EH (cell line): ENCODE measurements at regions not wholly inside any gene's neighbourhood (a gene's known extent, or its start where the extent isn't known, plus 50 kb on each side); places are given as distances from the start of the nearest gene placed in this dataset.

Experiments used
- DNase-seq: peaks from one replicate; pipeline ENCODE4 v3.0.0-alpha.2; 2015; ENCODE audit warnings: low read depth

DNA sequence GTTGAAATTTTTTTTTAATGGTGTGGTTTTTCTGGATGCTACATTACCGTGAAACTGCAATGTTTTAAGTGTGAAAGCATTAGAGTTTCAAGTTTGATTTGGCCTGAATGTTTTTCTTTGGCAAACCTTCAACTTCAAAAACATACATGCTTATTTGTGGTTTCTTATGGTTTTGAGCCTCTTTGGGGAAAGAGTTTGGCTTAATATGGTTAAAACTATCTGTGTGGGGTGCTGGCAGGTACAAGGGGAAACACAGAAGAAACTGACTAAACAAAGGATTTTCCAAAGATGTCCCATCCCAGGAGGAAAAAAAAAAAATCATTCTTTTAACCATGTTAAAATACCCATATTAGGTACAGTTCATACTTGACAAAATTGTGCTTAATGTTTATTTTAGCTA lies 121.1 kb downstream of the HGF start:
- DNase-seq: peak; percentile 42

DNA sequence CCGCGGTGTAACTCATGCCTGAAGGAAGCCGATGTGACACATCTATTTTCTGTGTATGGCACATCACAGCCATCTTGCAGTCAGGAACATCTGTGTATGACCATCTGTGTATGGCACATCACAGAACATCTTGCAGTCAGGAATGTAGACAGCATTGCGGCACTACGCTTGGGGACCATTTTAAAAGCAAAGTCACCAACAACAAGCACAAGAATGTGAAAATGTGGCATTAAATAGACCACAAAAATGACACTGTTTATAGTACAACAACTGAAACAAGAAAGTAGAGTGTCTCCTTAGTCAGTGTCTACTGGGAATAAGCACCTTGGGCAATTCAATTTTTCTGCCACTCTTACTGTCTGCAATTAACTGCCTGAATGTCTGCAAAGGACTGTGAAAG lies 124.4 kb downstream of the HGF start:
- DNase-seq: peak; percentile 74

DNA sequence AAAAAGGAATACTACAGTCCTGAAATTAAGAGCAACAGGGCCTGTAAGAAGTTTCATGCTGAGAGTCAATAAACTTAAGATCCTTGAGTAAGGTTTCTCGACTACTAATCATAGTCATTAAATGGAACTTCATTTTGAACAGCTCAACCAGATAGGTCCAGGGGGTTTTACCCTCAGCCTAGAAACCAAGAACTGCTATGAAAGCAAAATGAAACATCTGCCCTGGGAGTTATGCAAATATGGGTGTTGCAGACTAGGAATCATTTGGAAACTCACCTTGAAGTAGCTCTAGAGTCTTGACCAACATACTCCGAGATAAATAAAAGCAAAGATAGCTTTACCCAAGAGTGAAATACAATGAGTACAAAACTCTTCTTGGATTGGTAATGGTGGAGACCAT lies 128.0 kb downstream of the HGF start:
- DNase-seq: no peak

- peak; percentile 90 for DNase-seq
These were observed 131.6 kb downstream of the HGF start for GRCh38 chr7:81638198-81638597.

- no peak for DNase-seq
These were observed 132.3 kb downstream of the HGF start for GRCh38 chr7:81637534-81637933.

- DNase-seq: no peak
These were observed 137.4 kb downstream of the HGF start for GRCh38 chr7:81632418-81632817.

DNA sequence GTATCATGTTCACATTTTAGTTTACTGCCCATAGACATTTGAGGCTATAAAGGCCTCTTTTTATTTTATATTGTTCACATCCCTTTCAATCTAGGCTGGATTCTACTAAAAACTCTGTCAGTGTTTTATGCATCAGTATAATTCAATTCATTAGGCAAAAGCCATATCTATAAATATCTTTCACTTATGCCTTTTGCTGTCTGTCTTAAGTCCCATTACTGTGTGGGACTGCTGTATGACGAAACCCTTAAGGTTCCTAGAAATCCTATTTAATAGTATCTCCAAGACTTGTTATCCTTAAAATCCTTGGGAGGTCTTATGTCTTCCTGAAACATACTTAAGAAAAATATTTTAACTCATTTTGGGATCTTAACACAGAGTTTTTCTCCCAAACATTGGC lies 139.2 kb downstream of the HGF start:
- DNase-seq: no peak

DNA sequence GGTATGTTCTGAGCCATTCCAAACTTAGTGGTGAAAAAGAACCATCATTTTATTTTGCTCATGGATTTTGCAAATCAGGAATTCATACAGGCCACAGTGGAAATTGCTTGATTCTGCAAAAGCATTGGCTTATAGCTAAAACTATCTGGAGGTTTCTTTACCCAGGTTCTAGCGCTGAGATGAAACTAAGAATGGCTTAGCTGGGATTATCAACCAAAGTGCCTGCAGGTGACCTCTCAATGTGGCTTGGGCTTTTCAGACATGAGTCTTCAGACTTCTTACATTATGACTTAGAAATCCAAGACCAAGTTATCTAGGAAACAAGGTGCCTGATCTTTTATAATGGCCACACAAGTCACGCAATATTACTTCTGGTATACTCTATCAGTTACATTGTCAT lies 140.1 kb downstream of the HGF start:
- no peak for DNase-seq

DNA sequence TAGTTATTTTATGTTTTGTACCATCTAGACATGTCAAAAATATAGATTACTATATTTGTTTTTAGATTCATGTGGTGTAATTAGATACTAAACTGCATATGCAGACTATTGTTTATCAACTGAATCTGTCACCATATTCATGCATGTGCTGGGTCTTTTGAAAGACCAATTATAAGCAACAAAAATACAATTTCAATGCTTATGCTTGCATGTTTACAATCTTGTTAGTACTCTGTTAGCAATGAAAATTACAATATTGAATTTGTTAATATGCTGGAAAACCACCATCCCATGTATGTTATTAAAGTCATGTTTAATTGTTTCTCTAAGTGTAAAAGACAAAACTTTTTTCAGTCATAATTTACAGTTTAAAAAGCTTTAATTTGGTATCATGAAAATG lies 140.9 kb downstream of the HGF start:
- DNase-seq: no peak

GRCh38 chr7:81627536-81628287 lies 142.1 kb downstream of the HGF start:
- DNase-seq: peak; percentile 69

DNA sequence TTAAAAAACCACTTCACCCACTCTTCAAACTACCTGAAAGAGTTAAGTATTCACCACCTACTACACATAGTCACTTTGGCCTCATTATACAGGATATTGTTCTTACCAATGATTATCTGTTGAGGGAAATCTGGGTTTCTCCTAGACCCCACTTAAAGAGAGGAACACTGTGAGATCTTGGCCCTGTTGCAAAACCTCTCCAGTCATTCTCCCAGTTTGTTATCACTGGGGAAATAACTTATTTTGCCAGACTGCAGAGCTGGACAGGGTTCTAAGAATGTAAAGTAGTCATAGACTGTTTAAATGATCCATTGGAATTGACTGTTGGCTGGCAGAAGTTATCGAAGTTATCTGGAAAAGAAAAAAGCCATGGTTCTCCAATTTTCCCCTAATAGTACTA lies 143.8 kb downstream of the HGF start:
- peak; percentile 23 for DNase-seq

- peak; percentile 32 for DNase-seq
These were observed 144.9 kb downstream of the HGF start for GRCh38 chr7:81624650-81625631.

GRCh38 chr7:81624021-81624592 lies 145.7 kb downstream of the HGF start:
- peak; percentile 52 for DNase-seq

- DNase-seq: no peak
These were observed 146.5 kb downstream of the HGF start for GRCh38 chr7:81623251-81623855.

DNA sequence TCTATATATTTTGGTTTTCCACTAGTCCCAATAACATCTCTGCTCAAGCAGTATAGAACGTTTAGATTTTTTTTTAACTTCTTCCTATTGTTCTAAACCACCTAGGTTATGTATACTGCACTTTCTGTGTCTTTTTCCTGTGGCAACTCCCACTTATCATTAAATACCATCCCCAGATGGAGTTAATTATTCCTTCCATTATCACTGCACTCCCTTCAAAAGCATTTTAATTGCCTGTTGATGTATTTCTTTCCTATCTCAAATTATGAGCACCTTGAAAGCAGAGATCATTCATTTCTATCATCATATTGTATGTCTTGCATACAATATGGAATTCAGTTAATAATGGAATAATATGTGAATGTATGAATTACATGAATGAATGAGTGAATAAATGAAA lies 148.0 kb downstream of the HGF start:
- no peak for DNase-seq

- DNase-seq: peak; percentile 94
These were observed 151.3 kb downstream of the HGF start for GRCh38 chr7:81618396-81619014.

DNA sequence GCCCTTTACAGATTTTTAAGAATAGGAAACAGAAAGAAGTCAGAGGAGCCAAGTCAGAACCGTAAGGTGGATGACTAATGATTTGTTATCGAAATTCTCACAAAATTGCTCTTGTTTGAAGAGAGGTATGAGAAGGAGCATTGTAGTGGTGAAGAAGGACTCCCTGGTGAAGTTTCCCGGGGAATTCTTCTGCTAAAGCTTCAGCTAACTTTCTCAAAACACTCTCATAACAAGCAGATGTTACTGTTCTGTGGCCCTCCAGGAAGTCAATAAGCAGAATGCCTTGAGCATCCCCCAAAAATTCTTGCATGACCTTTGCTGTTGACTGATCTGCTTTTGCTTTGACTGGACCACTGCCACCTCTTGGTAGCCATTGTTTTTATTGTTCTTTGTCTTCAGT lies 152.9 kb downstream of the HGF start:
- DNase-seq: peak; percentile 73

GRCh38 chr7:81611805-81612204 lies 158.0 kb downstream of the HGF start:
- no peak for DNase-seq

GRCh38 chr7:81611040-81611439 lies 158.8 kb downstream of the HGF start:
- peak; percentile 30 for DNase-seq

DNA sequence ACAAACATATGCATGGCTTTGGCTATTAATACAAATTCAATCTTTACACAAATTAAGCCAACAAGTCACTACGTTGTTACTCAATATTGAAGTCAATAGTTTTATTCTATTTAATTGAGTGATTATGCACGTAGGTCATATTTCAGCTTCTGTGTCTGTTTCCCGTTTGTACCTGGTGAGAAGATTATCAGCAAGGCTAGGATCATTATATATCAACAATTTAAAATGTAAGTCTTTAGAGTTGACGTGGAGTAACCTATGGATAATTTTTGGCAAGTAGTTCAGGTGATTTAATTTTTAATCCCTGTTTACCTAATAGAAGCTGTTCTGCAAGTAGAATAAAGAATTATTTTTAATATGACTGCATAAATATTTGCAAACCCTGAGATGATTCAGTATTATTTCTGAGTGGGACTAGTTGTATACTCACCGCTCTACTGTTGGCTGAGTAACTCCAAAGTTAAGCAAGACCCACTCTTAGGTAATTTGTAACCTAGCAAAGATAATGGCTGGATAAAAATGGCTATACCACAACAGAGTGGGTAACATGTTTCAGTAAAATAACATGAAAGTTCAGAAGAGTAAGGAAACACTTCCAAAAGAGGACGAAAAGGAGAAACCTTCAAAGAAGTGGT lies 161.0 kb downstream of the HGF start:
- DNase-seq: no peak

- DNase-seq: no peak
These were observed 161.9 kb downstream of the HGF start for GRCh38 chr7:81607987-81608386.
